Fibroblast of lung (primary cell): ENCODE measurements at regions not wholly inside any gene's neighbourhood (a gene's known extent, or its start where the extent isn't known, plus 50 kb on each side); places are given as distances from the start of the nearest gene placed in this dataset.

Source experiments
- DNase-seq, 2 donors: peaks; one replicate each; pipeline versions ENCODE4 v3.0.0 to v3.0.0-alpha.2; 2010; ENCODE audit warnings: low read depth in 2 of 2
- H2AFZ ChIP-seq: 2 replicates; pipeline ENCODE4 v1.5.1; 2012; ENCODE audit warnings: low read length, control low read depth, inconsistent platforms
- H3K27ac ChIP-seq: 2 replicates; pipeline ENCODE4 v1.5.1; 2011; ENCODE audit warnings: low read length, control low read depth; ENCODE audit not compliant: insufficient read depth
- H3K27me3 ChIP-seq: 2 replicates; pipeline ENCODE4 v1.5.1; 2011; ENCODE audit warnings: mild to moderate bottlenecking, low read length; ENCODE audit not compliant: control insufficient read depth, insufficient read depth
- H3K36me3 ChIP-seq: 2 replicates; pipeline ENCODE4 v1.5.1; 2011; ENCODE audit warnings: low read length; ENCODE audit not compliant: control insufficient read depth, insufficient read depth
- H3K4me1 ChIP-seq: 2 replicates; pipeline ENCODE4 v1.5.1; 2011; ENCODE audit warnings: low read length; ENCODE audit not compliant: control insufficient read depth, insufficient read depth; ENCODE audit errors: extremely low read depth
- H3K4me2 ChIP-seq: 2 replicates; pipeline ENCODE4 v1.5.1; 2011; ENCODE audit warnings: low read length, control low read depth; ENCODE audit not compliant: insufficient read depth; ENCODE audit errors: extremely low read depth
- H3K4me3 ChIP-seq, 4 experiments: fragments of 200-600 bp in 1 of 4; sonication (generic) in 1 of 4; replicated peaks in 1 of 4; 2 replicates each; pipeline ENCODE4 v1.5.1; 2011 to 2016; ENCODE audit warnings: low read length in 4 of 4, low read depth in 3 of 4, mild to moderate bottlenecking in 3 of 4, control low read depth in 2 of 4, inconsistent platforms in 1 of 4, mixed read lengths in 1 of 4; ENCODE audit not compliant: insufficient read depth in 1 of 4; ENCODE audit errors: control extremely low read depth in 1 of 4
- H3K79me2 ChIP-seq: 2 replicates; pipeline ENCODE4 v1.5.1; 2012; ENCODE audit warnings: mild to moderate bottlenecking, low read length, inconsistent platforms; ENCODE audit not compliant: control insufficient read depth, insufficient read depth
- H3K9ac ChIP-seq: 2 replicates; pipeline ENCODE4 v1.5.1; 2011; ENCODE audit warnings: mild to moderate bottlenecking, low read length, control low read depth; ENCODE audit not compliant: insufficient read depth
- H3K9me3 ChIP-seq: 2 replicates; pipeline ENCODE4 v1.5.1; 2012; ENCODE audit warnings: low read depth, low read length; ENCODE audit not compliant: control insufficient read depth, insufficient read depth
- H4K20me1 ChIP-seq: 2 replicates; pipeline ENCODE4 v1.5.1; 2011; ENCODE audit warnings: low read length; ENCODE audit not compliant: control insufficient read depth, insufficient read depth; ENCODE audit errors: extremely low read depth
- EZH2 ChIP-seq: IDR thresholded peaks from 2 replicates; pipeline ENCODE4 v1.5.1; 2012; ENCODE audit warnings: low read length, control low read depth, mild to moderate bottlenecking; ENCODE audit errors: missing control alignments
- TF ChIP-seq, protein P1 (sequence below), 2 donors: IDR thresholded peaks in 1 of 2; conservative IDR thresholded peaks in 1 of 2; 1 replicate in 1 of 2; 2 replicates in 1 of 2; pipeline ENCODE4 v1.5.1; 2011 to 2012; ENCODE audit warnings: low read length in 2 of 2, control low read depth in 1 of 2, inconsistent platforms in 1 of 2, low read depth in 1 of 2, mild to moderate bottlenecking in 1 of 2

DNA sequence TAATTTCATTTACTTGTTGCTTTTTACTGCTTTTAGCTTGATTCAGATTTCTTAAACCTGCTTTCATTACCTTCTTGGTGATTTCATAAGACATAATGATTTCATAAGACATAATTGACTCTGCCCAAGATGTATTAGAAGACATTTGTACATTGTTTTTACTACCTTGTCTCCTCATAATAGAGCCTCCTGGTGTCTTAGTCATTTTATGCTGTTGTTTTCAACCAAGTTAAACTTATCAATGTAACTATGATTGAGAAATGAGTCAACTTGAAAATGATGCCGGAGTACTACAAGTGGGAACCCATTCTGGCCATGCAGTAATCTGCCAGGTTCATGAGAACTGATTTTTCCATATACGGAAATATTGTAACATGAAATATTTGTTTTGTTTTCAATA is 573.6 kb downstream of the MMUT start:
- no peaks in the 10 kb centered on the region for H3K79me2 ChIP-seq
- H3K9ac ChIP-seq, result no peak overlapping the region
- no peaks in the 10 kb centered on the region for H3K36me3 ChIP-seq
- H3K4me2 ChIP-seq, result no peak overlapping the region
- no peak overlapping the region for H3K4me3 ChIP-seq
- TF ChIP-seq, protein P1, sequence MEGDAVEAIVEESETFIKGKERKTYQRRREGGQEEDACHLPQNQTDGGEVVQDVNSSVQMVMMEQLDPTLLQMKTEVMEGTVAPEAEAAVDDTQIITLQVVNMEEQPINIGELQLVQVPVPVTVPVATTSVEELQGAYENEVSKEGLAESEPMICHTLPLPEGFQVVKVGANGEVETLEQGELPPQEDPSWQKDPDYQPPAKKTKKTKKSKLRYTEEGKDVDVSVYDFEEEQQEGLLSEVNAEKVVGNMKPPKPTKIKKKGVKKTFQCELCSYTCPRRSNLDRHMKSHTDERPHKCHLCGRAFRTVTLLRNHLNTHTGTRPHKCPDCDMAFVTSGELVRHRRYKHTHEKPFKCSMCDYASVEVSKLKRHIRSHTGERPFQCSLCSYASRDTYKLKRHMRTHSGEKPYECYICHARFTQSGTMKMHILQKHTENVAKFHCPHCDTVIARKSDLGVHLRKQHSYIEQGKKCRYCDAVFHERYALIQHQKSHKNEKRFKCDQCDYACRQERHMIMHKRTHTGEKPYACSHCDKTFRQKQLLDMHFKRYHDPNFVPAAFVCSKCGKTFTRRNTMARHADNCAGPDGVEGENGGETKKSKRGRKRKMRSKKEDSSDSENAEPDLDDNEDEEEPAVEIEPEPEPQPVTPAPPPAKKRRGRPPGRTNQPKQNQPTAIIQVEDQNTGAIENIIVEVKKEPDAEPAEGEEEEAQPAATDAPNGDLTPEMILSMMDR (conservative IDR thresholded peaks at IDR 0.05 in 1 of 2, IDR thresholded peaks at IDR 0.05 in 1 of 2; ENCODE audit: low read depth in 1 of 2, low read length in 2 of 2), result no peak
- no peak for TF ChIP-seq EZH2
- H3K27ac ChIP-seq, result no peak overlapping the region
- no peaks in the 10 kb centered on the region for H3K4me1 ChIP-seq
- H4K20me1 ChIP-seq, result no peaks in the 10 kb centered on the region
- H2AFZ ChIP-seq, result no peak overlapping the region
- DNase-seq, result no peak
- no peaks in the 10 kb centered on the region for H3K27me3 ChIP-seq
- H3K9me3 ChIP-seq, result no peaks in the 10 kb centered on the region

DNA sequence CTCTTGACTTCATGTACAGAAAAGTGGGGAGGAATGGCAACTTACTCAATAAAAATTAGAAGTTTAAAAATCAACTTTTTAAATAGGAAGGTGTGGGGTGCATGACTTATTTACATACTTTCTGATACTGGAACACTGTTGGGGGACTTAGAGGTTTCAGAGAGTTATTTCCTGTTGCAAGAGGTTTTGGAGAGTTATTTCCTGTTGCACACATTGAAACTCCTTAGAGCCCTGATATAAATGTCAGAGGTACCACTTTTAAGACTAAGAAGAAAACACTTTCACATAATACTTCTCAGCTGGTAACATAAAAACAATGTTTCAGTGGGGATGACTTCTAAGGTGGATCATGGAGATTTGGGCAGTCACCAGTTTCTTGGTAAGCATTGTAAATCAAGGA is 579.9 kb downstream of the MMUT start:
- DNase-seq, result no peak
- no peak overlapping the region for H2AFZ ChIP-seq
- TF ChIP-seq EZH2, result no peak
- H4K20me1 ChIP-seq, result no peaks in the 10 kb centered on the region
- H3K27me3 ChIP-seq, result no peaks in the 10 kb centered on the region
- no peaks in the 10 kb centered on the region for H3K9me3 ChIP-seq
- no peak overlapping the region for H3K4me2 ChIP-seq
- no peak overlapping the region for H3K4me3 ChIP-seq
- H3K9ac ChIP-seq, result no peak overlapping the region
- no peaks in the 10 kb centered on the region for H3K4me1 ChIP-seq
- no peaks in the 10 kb centered on the region for H3K36me3 ChIP-seq
- no peaks in the 10 kb centered on the region for H3K79me2 ChIP-seq
- H3K27ac ChIP-seq, result no peak overlapping the region

DNA sequence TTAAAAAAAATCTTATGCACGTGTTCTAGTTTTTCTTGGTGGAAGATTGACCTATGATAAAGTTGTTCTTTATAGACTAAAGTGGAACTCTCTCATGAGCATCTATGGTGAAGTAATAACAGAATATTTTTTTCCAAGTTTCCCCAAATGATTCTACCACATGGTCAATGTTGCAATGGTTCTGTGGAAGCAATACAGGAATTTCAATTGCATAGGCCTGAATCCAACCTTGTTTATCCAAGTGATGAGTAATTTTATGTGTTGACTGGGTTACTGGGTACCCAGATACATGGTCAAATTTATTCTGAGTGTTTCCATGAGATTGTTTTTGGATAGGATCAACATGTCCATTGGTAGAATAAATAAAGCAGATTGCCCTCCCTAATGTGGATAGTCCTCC is 581.5 kb downstream of the MMUT start:
- Histone ChIP-seq H3K9me3 (no peaks in the 10 kb centered on the region), H3K79me2 (no peaks in the 10 kb centered on the region), H4K20me1 (no peaks in the 10 kb centered on the region), H3K4me1 (no peaks in the 10 kb centered on the region), H3K9ac (no peak overlapping the region), H2AFZ (no peak overlapping the region), H3K27ac (no peak overlapping the region), H3K4me3 (no peak overlapping the region), H3K4me2 (no peak overlapping the region), H3K27me3 (no peaks in the 10 kb centered on the region), H3K36me3 (no peaks in the 10 kb centered on the region)
- peak in 1 of 2 donors; percentile 18 for DNase-seq
- TF ChIP-seq EZH2, result no peak
- TF ChIP-seq, protein P1 (conservative IDR thresholded peaks at IDR 0.05 in 1 of 2, IDR thresholded peaks at IDR 0.05 in 1 of 2; ENCODE audit: low read depth in 1 of 2, low read length in 2 of 2), result no peak
